ENCODE measurements at regions not wholly inside any gene's neighbourhood (a gene's known extent, or its start where the extent isn't known, plus 50 kb on each side); places are given as distances from the start of the nearest gene placed in this dataset.

DNA sequence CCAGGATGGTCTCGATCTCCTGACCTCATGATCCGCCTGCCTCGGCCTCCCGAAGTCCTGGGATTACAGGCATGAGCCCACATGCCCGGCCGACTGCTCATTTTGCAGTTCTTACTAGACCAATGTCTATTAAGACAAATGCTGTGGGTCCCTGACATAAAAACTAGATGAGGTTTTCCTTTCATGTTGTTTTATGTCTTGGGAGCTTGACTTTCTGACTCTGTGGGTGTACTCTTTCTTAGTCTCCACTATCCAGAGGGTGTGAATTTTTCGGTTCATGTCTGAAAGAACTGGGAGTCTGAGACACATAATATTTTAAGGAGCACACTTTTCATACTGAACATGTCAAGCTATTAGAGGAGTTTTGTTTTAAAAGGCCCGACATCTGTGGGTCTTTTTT, 744.9 kb upstream of the B3GALT2 start:
- TF ChIP-seq, protein P1, sequence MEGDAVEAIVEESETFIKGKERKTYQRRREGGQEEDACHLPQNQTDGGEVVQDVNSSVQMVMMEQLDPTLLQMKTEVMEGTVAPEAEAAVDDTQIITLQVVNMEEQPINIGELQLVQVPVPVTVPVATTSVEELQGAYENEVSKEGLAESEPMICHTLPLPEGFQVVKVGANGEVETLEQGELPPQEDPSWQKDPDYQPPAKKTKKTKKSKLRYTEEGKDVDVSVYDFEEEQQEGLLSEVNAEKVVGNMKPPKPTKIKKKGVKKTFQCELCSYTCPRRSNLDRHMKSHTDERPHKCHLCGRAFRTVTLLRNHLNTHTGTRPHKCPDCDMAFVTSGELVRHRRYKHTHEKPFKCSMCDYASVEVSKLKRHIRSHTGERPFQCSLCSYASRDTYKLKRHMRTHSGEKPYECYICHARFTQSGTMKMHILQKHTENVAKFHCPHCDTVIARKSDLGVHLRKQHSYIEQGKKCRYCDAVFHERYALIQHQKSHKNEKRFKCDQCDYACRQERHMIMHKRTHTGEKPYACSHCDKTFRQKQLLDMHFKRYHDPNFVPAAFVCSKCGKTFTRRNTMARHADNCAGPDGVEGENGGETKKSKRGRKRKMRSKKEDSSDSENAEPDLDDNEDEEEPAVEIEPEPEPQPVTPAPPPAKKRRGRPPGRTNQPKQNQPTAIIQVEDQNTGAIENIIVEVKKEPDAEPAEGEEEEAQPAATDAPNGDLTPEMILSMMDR (IDR thresholded peaks at IDR 0.05; ENCODE audit: low read depth, low read length, poor library complexity, severe bottlenecking): no peak
- no peak for TF ChIP-seq EZH2phosphoT487 (IDR thresholded peaks at IDR 0.05; ENCODE audit: borderline replicate concordance, low read length)
